ENCODE measurements at regions not wholly inside any gene's neighbourhood (a gene's known extent, or its start where the extent isn't known, plus 50 kb on each side); places are given as distances from the start of the nearest gene placed in this dataset.

DNA sequence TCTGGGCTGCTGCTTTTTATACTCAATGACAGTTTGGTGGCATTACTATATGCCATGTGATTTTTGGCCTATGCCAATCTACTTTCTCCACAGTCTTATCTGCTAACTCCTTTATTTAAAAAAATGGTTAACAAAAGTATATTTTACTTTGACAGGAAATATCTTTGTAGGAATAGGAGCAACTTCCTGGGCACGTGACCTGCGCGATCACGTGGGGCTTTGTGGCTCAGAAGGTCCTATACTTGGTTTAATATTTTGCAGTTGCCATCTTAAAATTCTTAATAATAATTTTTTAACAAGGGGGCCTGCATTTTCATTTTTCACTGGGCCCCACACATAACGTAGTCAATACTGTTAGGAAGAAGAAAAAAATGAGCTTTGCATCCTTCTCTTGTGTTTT is 249.7 kb downstream of the ACTR3 start:
- Mint-ChIP-seq H3K27ac (no peak overlapping the region), H3K27me3 (ENCODE audit: low read depth in 2 of 2) (peaks cover 0 to 7% of the 10 kb centered on the region in 2 donors), H3K36me3 (no peaks in the 10 kb centered on the region), H3K4me3 (no peak overlapping the region), H3K9me3 (no peaks in the 10 kb centered on the region), H3K4me1 (no peaks in the 10 kb centered on the region)
- no peak for DNase-seq
- Histone ChIP-seq H3K27me3 (ENCODE audit: control insufficient read depth, insufficient read depth, low read length) (no peaks in the 10 kb centered on the region), H3K9me3 (ENCODE audit: control insufficient read depth, insufficient read depth, low read length) (no peaks in the 10 kb centered on the region), H3K4me1 (ENCODE audit: control insufficient read depth, insufficient read depth, low read length) (no peaks in the 10 kb centered on the region), H3K27ac (ENCODE audit: low read length) (no peak overlapping the region), H3K36me3 (ENCODE audit: control insufficient read depth, insufficient read depth, low read length) (no peaks in the 10 kb centered on the region), H3K4me3 (ENCODE audit: low read length) (no peak overlapping the region)
- WGBS (ENCODE audit: insufficient coverage) = 90% methylated on average over 5 of the region's 5 CpGs
- TF ChIP-seq, protein P1, sequence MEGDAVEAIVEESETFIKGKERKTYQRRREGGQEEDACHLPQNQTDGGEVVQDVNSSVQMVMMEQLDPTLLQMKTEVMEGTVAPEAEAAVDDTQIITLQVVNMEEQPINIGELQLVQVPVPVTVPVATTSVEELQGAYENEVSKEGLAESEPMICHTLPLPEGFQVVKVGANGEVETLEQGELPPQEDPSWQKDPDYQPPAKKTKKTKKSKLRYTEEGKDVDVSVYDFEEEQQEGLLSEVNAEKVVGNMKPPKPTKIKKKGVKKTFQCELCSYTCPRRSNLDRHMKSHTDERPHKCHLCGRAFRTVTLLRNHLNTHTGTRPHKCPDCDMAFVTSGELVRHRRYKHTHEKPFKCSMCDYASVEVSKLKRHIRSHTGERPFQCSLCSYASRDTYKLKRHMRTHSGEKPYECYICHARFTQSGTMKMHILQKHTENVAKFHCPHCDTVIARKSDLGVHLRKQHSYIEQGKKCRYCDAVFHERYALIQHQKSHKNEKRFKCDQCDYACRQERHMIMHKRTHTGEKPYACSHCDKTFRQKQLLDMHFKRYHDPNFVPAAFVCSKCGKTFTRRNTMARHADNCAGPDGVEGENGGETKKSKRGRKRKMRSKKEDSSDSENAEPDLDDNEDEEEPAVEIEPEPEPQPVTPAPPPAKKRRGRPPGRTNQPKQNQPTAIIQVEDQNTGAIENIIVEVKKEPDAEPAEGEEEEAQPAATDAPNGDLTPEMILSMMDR (IDR thresholded peaks at IDR 0.05) = no peak
- intact Hi-C loops (cut with micrococcal nuclease) = no loop called here
- no peak for ATAC-seq

GRCh38 chr2:114156366-114157056 is 266.6 kb downstream of the ACTR3 start:
- H3K4me1 Mint-ChIP-seq = no peaks in the 10 kb centered on the region
- TF ChIP-seq, protein P1 (IDR thresholded peaks at IDR 0.05) = no peak
- no peaks in the 10 kb centered on the region for H3K36me3 Mint-ChIP-seq
- no peak overlapping the region for H3K4me3 Mint-ChIP-seq
- H3K27me3 Mint-ChIP-seq (ENCODE audit: low read depth in 2 of 2) = peaks cover 0 to 6% of the 10 kb centered on the region in 2 donors
- DNase-seq (no peak), ATAC-seq (no peak)
- H3K27me3 ChIP-seq (ENCODE audit: control insufficient read depth, insufficient read depth, low read length) = no peaks in the 10 kb centered on the region
- H3K27ac ChIP-seq (ENCODE audit: low read length) = no peak overlapping the region
- WGBS (ENCODE audit: insufficient coverage) = 78% methylated on average over 6 of the region's 6 CpGs
- no peaks in the 10 kb centered on the region for H3K4me1 ChIP-seq (ENCODE audit: control insufficient read depth, insufficient read depth, low read length)
- H3K4me3 ChIP-seq (ENCODE audit: low read length) = no peak overlapping the region
- no peaks in the 10 kb centered on the region for H3K36me3 ChIP-seq (ENCODE audit: control insufficient read depth, insufficient read depth, low read length)
- intact Hi-C loops (cut with micrococcal nuclease) = no loop called here
- no peaks in the 10 kb centered on the region for H3K9me3 Mint-ChIP-seq
- H3K9me3 ChIP-seq (ENCODE audit: control insufficient read depth, insufficient read depth, low read length) = no peaks in the 10 kb centered on the region
- H3K27ac Mint-ChIP-seq = no peak overlapping the region

DNA sequence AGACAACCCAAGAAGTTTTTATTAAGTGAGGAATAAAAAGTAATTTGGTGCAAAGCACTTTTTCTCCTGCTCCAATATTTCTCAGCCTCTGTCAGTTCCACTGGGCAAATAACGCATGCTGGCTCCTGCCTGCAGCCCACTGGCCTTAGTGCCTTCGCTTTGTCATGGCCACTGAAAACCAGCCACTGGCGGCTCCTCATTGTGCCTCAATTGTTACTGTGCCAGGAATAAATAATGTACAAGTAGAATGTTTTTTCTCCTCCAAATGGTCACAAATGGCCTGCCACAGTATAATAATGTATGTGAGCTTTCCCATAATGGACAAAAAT is 267.1 kb downstream of the ACTR3 start:
- Mint-ChIP-seq H3K36me3 (no peaks in the 10 kb centered on the region), H3K4me1 (no peaks in the 10 kb centered on the region), H3K27ac (no peak overlapping the region)

More for the DNA sequence above, 267.1 kb downstream of the ACTR3 start:
- no peaks in the 10 kb centered on the region for H3K4me1 ChIP-seq (ENCODE audit: control insufficient read depth, insufficient read depth, low read length)
- H3K9me3 ChIP-seq (ENCODE audit: control insufficient read depth, insufficient read depth, low read length) = no peaks in the 10 kb centered on the region
- ATAC-seq = no peak
- Mint-ChIP-seq H3K4me3 (no peak overlapping the region), H3K9me3 (no peaks in the 10 kb centered on the region), H3K27me3 (ENCODE audit: low read depth in 2 of 2) (peaks cover 0 to 6% of the 10 kb centered on the region in 2 donors)
- TF ChIP-seq, protein P1 (IDR thresholded peaks at IDR 0.05) = no peak
- no peak overlapping the region for H3K27ac ChIP-seq (ENCODE audit: low read length)
- H3K36me3 ChIP-seq (ENCODE audit: control insufficient read depth, insufficient read depth, low read length) = no peaks in the 10 kb centered on the region
- no peak for DNase-seq
- no peak overlapping the region for H3K4me3 ChIP-seq (ENCODE audit: low read length)
- WGBS (ENCODE audit: insufficient coverage) = 98% methylated on average over 3 of the region's 3 CpGs
- no peaks in the 10 kb centered on the region for H3K27me3 ChIP-seq (ENCODE audit: control insufficient read depth, insufficient read depth, low read length)
- intact Hi-C loops (cut with micrococcal nuclease) = no loop called here

All from natural killer cell (primary cell).